ENCODE measurements at regions not wholly inside any gene's neighbourhood (a gene's known extent, or its start where the extent isn't known, plus 50 kb on each side); places are given as distances from the start of the nearest gene placed in this dataset.

DNA sequence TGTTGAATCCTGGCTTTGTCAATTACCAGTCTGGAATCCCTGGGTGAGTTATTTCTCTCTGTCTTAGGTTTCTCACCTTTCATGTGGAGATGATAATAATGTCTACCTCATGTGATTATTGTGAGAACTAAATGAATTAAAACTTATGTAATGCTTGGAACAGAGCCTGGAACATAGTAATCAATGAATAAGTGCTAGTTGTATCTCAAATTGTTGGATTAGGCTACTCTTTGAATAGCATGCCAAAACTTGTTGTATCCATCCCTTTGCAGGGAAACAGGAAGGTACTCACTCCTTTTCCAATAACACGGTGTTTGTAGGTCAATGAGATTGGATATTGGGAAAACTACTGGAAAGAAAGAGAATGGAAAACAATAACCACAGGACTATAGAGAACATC lies 796.6 kb upstream of the ZEB2 start:
- intact Hi-C loops (cut with micrococcal nuclease) = no loop called here
- ChIA-PET CTCF (no interaction called here), POLR2A (no interaction called here), RAD21 (ENCODE audit: low non-redundant PET in 1 of 2, low total read pairs in 2 of 2, uncharacterized antibody in 2 of 2, unreplicated experiment in 2 of 2) (no interaction called here)
- Histone ChIP-seq H3K4me1 (ENCODE audit: control insufficient read depth in 1 of 2, insufficient read depth in 2 of 2, low read length in 2 of 2) (no peaks in the 10 kb centered on the region), H4K20me1 (ENCODE audit: insufficient read depth) (no peaks in the 10 kb centered on the region), H3K9me3 (ENCODE audit: control insufficient read depth in 1 of 2, insufficient read depth in 1 of 2, low read depth in 1 of 2, low read length in 2 of 2) (no peaks in the 10 kb centered on the region), H3K4me3 (replicated peaks in 1 of 2; ENCODE audit: low read depth in 1 of 2, low read length in 2 of 2) (no peak overlapping the region), H3K27ac (ENCODE audit: low read depth, low read length) (no peak overlapping the region), H3K27me3 (ENCODE audit: insufficient read depth, low read length) (no peaks in the 10 kb centered on the region), H3K9me2 (ENCODE audit: insufficient read depth) (no peaks in the 10 kb centered on the region), H2AFZ (ENCODE audit: low read depth, low read length, poor library complexity, severe bottlenecking) (no peak overlapping the region), H3K36me3 (ENCODE audit: control insufficient read depth in 1 of 2, insufficient read depth in 2 of 2, low read length in 2 of 2) (no peaks in the 10 kb centered on the region), H3K9ac (ENCODE audit: low read length) (no peak overlapping the region), H3K79me2 (ENCODE audit: insufficient read depth, low read length) (no peaks in the 10 kb centered on the region), H3K4me2 (ENCODE audit: low read length) (no peak overlapping the region)
- DNase-seq (ENCODE audit: low read depth, low spot score) (no peak), ATAC-seq (no peak)
- no TSS peak for BruUV-seq (replicated peaks)
- TF ChIP-seq, protein P1, sequence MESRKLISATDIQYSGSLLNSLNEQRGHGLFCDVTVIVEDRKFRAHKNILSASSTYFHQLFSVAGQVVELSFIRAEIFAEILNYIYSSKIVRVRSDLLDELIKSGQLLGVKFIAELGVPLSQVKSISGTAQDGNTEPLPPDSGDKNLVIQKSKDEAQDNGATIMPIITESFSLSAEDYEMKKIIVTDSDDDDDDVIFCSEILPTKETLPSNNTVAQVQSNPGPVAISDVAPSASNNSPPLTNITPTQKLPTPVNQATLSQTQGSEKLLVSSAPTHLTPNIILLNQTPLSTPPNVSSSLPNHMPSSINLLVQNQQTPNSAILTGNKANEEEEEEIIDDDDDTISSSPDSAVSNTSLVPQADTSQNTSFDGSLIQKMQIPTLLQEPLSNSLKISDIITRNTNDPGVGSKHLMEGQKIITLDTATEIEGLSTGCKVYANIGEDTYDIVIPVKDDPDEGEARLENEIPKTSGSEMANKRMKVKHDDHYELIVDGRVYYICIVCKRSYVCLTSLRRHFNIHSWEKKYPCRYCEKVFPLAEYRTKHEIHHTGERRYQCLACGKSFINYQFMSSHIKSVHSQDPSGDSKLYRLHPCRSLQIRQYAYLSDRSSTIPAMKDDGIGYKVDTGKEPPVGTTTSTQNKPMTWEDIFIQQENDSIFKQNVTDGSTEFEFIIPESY (IDR thresholded peaks at IDR 0.05; ENCODE audit: extremely low read depth, insufficient replicate concordance, low read length) = no peak
- TF ChIP-seq ZFX (IDR thresholded peaks at IDR 0.05) = no peak
- no peak for TF ChIP-seq MAX (IDR thresholded peaks at IDR 0.05)

GRCh38 chr2:145315053-145315452 lies 795.1 kb upstream of the ZEB2 start:
- no peaks in the 10 kb centered on the region for H3K36me3 ChIP-seq (ENCODE audit: control insufficient read depth in 1 of 2, insufficient read depth in 2 of 2, low read length in 2 of 2)
- H4K20me1 ChIP-seq (ENCODE audit: insufficient read depth) = no peaks in the 10 kb centered on the region
- POLR2A ChIA-PET = no interaction called here
- H2AFZ ChIP-seq (ENCODE audit: low read depth, low read length, poor library complexity, severe bottlenecking) = no peak overlapping the region
- H3K9me2 ChIP-seq (ENCODE audit: insufficient read depth) = no peaks in the 10 kb centered on the region
- intact Hi-C loops (cut with micrococcal nuclease) = no loop called here
- no peak overlapping the region for H3K4me3 ChIP-seq (replicated peaks in 1 of 2; ENCODE audit: low read depth in 1 of 2, low read length in 2 of 2)
- H3K4me2 ChIP-seq (ENCODE audit: low read length) = no peak overlapping the region
- DNase-seq (ENCODE audit: low read depth, low spot score) (no peak), ATAC-seq (no peak)
- H3K9me3 ChIP-seq (ENCODE audit: control insufficient read depth in 1 of 2, insufficient read depth in 1 of 2, low read depth in 1 of 2, low read length in 2 of 2) = no peaks in the 10 kb centered on the region
- CTCF ChIA-PET = no interaction called here
- no peaks in the 10 kb centered on the region for H3K4me1 ChIP-seq (ENCODE audit: control insufficient read depth in 1 of 2, insufficient read depth in 2 of 2, low read length in 2 of 2)
- no peak overlapping the region for H3K27ac ChIP-seq (ENCODE audit: low read depth, low read length)
- H3K79me2 ChIP-seq (ENCODE audit: insufficient read depth, low read length) = no peaks in the 10 kb centered on the region
- TF ChIP-seq CEBPB (IDR thresholded peaks at IDR 0.05; ENCODE audit: low read depth) = no peak
- no peak for TF ChIP-seq SIN3A (IDR thresholded peaks at IDR 0.05; ENCODE audit: low read depth)
- TF ChIP-seq, protein P2, sequence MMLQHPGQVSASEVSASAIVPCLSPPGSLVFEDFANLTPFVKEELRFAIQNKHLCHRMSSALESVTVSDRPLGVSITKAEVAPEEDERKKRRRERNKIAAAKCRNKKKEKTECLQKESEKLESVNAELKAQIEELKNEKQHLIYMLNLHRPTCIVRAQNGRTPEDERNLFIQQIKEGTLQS (IDR thresholded peaks at IDR 0.05) = no peak
- no peak for TF ChIP-seq EZH2 (IDR thresholded peaks at IDR 0.05)
- TF ChIP-seq YY1 (IDR thresholded peaks at IDR 0.05; ENCODE audit: extremely low read depth, insufficient replicate concordance, low read depth, low read length) = no peak
- no peak for TF ChIP-seq CTCF (IDR thresholded peaks at IDR 0.05 in 2 of 3, conservative IDR thresholded peaks at IDR 0.05 in 1 of 3; ENCODE audit: borderline replicate concordance in 1 of 3, insufficient read depth in 1 of 3, low read depth in 2 of 3, low read length in 2 of 3)
- no peak for TF ChIP-seq FOSL1 (IDR thresholded peaks at IDR 0.05; ENCODE audit: low read depth)
- no peak for TF ChIP-seq ZFX (IDR thresholded peaks at IDR 0.05)
- RAD21 ChIA-PET (ENCODE audit: low non-redundant PET in 1 of 2, low total read pairs in 2 of 2, uncharacterized antibody in 2 of 2, unreplicated experiment in 2 of 2) = no interaction called here
- no TSS peak for BruUV-seq (replicated peaks)
- no peaks in the 10 kb centered on the region for H3K27me3 ChIP-seq (ENCODE audit: insufficient read depth, low read length)
- no peak overlapping the region for H3K9ac ChIP-seq (ENCODE audit: low read length)
